SU-DHL-6 (cell line): ENCODE measurements at regions not wholly inside any gene's neighbourhood (a gene's known extent, or its start where the extent isn't known, plus 50 kb on each side); places are given as distances from the start of the nearest gene placed in this dataset.

Experiments used
- H2AFZ ChIP-seq: fragments of 200-600 bp; sonication (generic); 2 replicates; pipeline ENCODE4 v1.6.1; 2014; ENCODE audit warnings: low read depth, mild to moderate bottlenecking, moderate library complexity, mixed read lengths, antibody characterized with exemption, low read length; ENCODE audit not compliant: severe bottlenecking
- H3F3A ChIP-seq: fragments of 200-600 bp; shearing (Covaris generic); 2 replicates; pipeline ENCODE4 v1.6.0; 2016; ENCODE audit warnings: antibody characterized with exemption, mild to moderate bottlenecking; ENCODE audit not compliant: insufficient read depth
- H3K27ac ChIP-seq: fragments of 200-600 bp; sonication (generic); 2 replicates; pipeline ENCODE4 v1.5.1; 2016; ENCODE audit warnings: low read depth, mild to moderate bottlenecking, low read length, moderate library complexity, mixed read lengths
- H3K27me3 ChIP-seq: fragments of 200-600 bp; sonication (generic), shearing (Covaris generic); 2 replicates; pipeline ENCODE4 v1.6.0; 2014; ENCODE audit warnings: mild to moderate bottlenecking, low read length
- H3K36me3 ChIP-seq: fragments of 200-600 bp; sonication (generic); 2 replicates; pipeline ENCODE4 v1.6.1; 2014; ENCODE audit warnings: mild to moderate bottlenecking, low read length, mixed read lengths
- H3K4me2 ChIP-seq: fragments of 300-600, 200-600 bp; shearing (Covaris generic), sonication (generic); 2 replicates; pipeline ENCODE4 v1.6.0; 2014; ENCODE audit warnings: low read length, low read depth, mild to moderate bottlenecking; ENCODE audit not compliant: poor library complexity, severe bottlenecking
- H3K4me3 ChIP-seq: fragments of 200-600 bp; sonication (generic); 2 replicates; pipeline ENCODE4 v1.5.1; 2014; ENCODE audit warnings: antibody characterized with exemption, low read length, mild to moderate bottlenecking, mixed read lengths; ENCODE audit not compliant: insufficient read depth, poor library complexity, severe bottlenecking
- H3K79me2 ChIP-seq: fragments of 200-600 bp; sonication (generic); 2 replicates; pipeline ENCODE4 v1.6.1; 2014; ENCODE audit warnings: mild to moderate bottlenecking, low read length, moderate library complexity; ENCODE audit not compliant: insufficient read depth
- H3K9ac ChIP-seq: fragments of 200-600 bp; sonication (generic); 2 replicates; pipeline ENCODE4 v1.7.0; 2014; ENCODE audit warnings: mild to moderate bottlenecking, low read length
- H3K9me2 ChIP-seq: fragments of 200-600 bp; sonication (generic); replicated peaks from 2 replicates; pipeline ENCODE4 v1.6.1; 2014; ENCODE audit warnings: low read length; ENCODE audit not compliant: insufficient read depth
- H3K9me3 ChIP-seq: fragments of 200-600 bp; sonication (generic); 2 replicates; pipeline ENCODE4 v1.6.1; 2014; ENCODE audit warnings: low read length, mixed read lengths; ENCODE audit not compliant: insufficient read depth
- H4K20me1 ChIP-seq: fragments of 200-600 bp; sonication (generic); 2 replicates; pipeline ENCODE4 v1.6.1; 2014; ENCODE audit warnings: low read depth, mild to moderate bottlenecking, antibody characterized with exemption, low read length, moderate library complexity, mixed read lengths
- CTCF ChIP-seq: fragments of 200-600 bp; sonication (generic); IDR thresholded peaks from one replicate; pipeline ENCODE4 v1.5.1; 2017; ENCODE audit warnings: antibody characterized with exemption, mild to moderate bottlenecking, low read length, moderate library complexity; ENCODE audit not compliant: insufficient read depth, poor library complexity, severe bottlenecking
- EZH2phosphoT487 ChIP-seq: fragments of 200-600 bp; sonication (generic), shearing (Covaris generic); conservative IDR thresholded peaks from 2 replicates; pipeline ENCODE4 v1.6.1; 2018; ENCODE audit warnings: mild to moderate bottlenecking, antibody characterized with exemption, low read length, moderate library complexity, mixed read lengths

DNA sequence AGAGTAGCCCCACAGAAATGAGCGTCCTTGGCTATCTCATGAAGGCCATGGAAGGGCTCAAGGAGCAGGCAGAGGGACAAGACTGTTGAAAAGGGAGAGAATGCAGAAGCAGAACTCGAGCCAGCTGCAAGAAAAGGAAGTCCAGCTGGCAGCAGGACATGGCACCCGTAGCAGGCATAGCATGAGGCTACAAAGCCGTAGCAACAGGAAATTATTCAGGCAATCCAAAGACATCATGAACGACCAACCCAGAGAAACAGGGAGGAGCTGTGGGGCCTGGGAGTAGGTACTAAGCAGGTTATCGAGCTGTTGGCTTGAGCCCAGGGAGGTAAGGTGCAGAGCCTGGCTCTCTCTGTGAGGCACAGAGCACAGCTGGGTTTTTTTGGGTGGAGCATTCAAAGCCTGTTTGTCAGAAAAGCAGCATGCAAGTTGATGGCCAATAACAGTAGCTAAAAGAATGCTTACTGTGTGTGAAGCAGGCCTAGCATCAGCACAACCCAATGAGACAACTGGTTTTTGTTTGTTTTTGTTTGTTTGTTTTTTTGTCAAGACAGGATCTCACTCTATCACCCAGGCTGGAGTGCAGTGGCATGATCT, 144.0 kb upstream of the SMAD3 start:
- TF ChIP-seq EZH2phosphoT487 (no peak), CTCF (no peak)
- Histone ChIP-seq H3K4me2 (no peak overlapping the region), H4K20me1 (no peaks in the 10 kb centered on the region), H3K4me3 (no peak overlapping the region), H3K9me2 (no peaks in the 10 kb centered on the region), H3K79me2 (no peaks in the 10 kb centered on the region), H3K27me3 (no peaks in the 10 kb centered on the region), H3K9ac (no peak overlapping the region), H2AFZ (no peak overlapping the region), H3F3A (no peaks in the 10 kb centered on the region), H3K36me3 (no peaks in the 10 kb centered on the region), H3K9me3 (peaks cover 5% of the 10 kb centered on the region; the same call in 1 of the 2 replicates), H3K27ac (no peak overlapping the region)

- no peaks in the 10 kb centered on the region for H4K20me1 ChIP-seq
- H3K4me2 ChIP-seq, result no peak overlapping the region
- no peak overlapping the region for H3K27ac ChIP-seq
- TF ChIP-seq EZH2phosphoT487 (no peak), CTCF (no peak)
- H3K4me3 ChIP-seq, result no peak overlapping the region
- H3K9me3 ChIP-seq, result no peaks in the 10 kb centered on the region
- no peak overlapping the region for H2AFZ ChIP-seq
- H3F3A ChIP-seq, result no peaks in the 10 kb centered on the region
- no peaks in the 10 kb centered on the region for H3K36me3 ChIP-seq
- no peaks in the 10 kb centered on the region for H3K9me2 ChIP-seq
- H3K9ac ChIP-seq, result no peak overlapping the region
- H3K27me3 ChIP-seq, result no peaks in the 10 kb centered on the region
- no peaks in the 10 kb centered on the region for H3K79me2 ChIP-seq
These were observed 142.8 kb upstream of the SMAD3 start for GRCh38 chr15:66922608-66923007.

- Histone ChIP-seq H3K4me3 (no peak overlapping the region), H2AFZ (no peak overlapping the region), H3K4me2 (no peak overlapping the region), H3K36me3 (no peaks in the 10 kb centered on the region), H3F3A (no peaks in the 10 kb centered on the region), H3K27me3 (no peaks in the 10 kb centered on the region), H3K9me3 (no peaks in the 10 kb centered on the region), H3K27ac (no peak overlapping the region), H3K79me2 (no peaks in the 10 kb centered on the region), H3K9me2 (no peaks in the 10 kb centered on the region), H4K20me1 (no peaks in the 10 kb centered on the region), H3K9ac (no peak overlapping the region)
- TF ChIP-seq CTCF (peak; percentile 60), EZH2phosphoT487 (no peak)
These were observed 141.9 kb upstream of the SMAD3 start for GRCh38 chr15:66923438-66923881.
